Colonic mucosa (tissue), 4 donors: ENCODE measurements at regions not wholly inside any gene's neighbourhood (a gene's known extent, or its start where the extent isn't known, plus 50 kb on each side); places are given as distances from the start of the nearest gene placed in this dataset.

Experiments
- DNase-seq: peaks from one replicate; pipeline ENCODE4 v3.0.0-alpha.2; 2020
- H3K27ac ChIP-seq: fragments of 200-600 bp; one replicate; pipeline ENCODE4 v1.8.0; 2021
- H3K27me3 ChIP-seq: fragments of 200-600 bp; one replicate; pipeline ENCODE4 v1.8.0; 2021
- H3K36me3 ChIP-seq: fragments of 200-600 bp; one replicate; pipeline ENCODE4 v1.8.0; 2021
- H3K4me1 ChIP-seq: fragments of 200-600 bp; one replicate; pipeline ENCODE4 v1.8.0; 2021; ENCODE audit warnings: mild to moderate bottlenecking
- H3K4me3 ChIP-seq: fragments of 200-600 bp; one replicate; pipeline ENCODE4 v1.8.0; 2021
- H3K9ac ChIP-seq, 2 donors: one replicate each; pipeline ENCODE4 v1.7.0; 2013; ENCODE audit warnings: control low read depth in 2 of 2, low read depth in 2 of 2, low read length in 2 of 2
- H3K9me3 ChIP-seq: fragments of 200-600 bp; one replicate; pipeline ENCODE4 v1.8.0; 2021
- CTCF ChIP-seq: fragments of 200-600 bp; IDR thresholded peaks from one replicate; pipeline ENCODE4 v1.8.0; 2022; ENCODE audit warnings: antibody characterized with exemption, mild to moderate bottlenecking
- intact Hi-C: fragments of 100-400 bp; cut with DNase I; formaldehyde crosslinking; loops from one replicate; pipeline ENCODE4 v1.14.1; 2022
- donor health status: healthy.
- donor health status: DM: no; HTN: no; CAD: no.
- donor health status: DM: no; HTN: no; CAD: no.

- no peak for TF ChIP-seq CTCF
- intact Hi-C loops, result no loop called here
- no peak overlapping the region for H3K27ac ChIP-seq
Measured at GRCh38 chr4:71259280-71259679, 79.5 kb upstream of the SLC4A4 start.

GRCh38 chr4:71259911-71260331, 78.9 kb upstream of the SLC4A4 start:
- intact Hi-C loops, result no loop called here
- H3K27ac ChIP-seq, result no peak overlapping the region
- no peak overlapping the region for H3K4me3 ChIP-seq
- no peak overlapping the region for H3K9ac ChIP-seq
- no peaks in the 10 kb centered on the region for H3K36me3 ChIP-seq
- no peaks in the 10 kb centered on the region for H3K9me3 ChIP-seq
- no peaks in the 10 kb centered on the region for H3K4me1 ChIP-seq
- no peak for TF ChIP-seq CTCF
- no peak for DNase-seq
- H3K27me3 ChIP-seq, result no peaks in the 10 kb centered on the region

More at GRCh38 chr4:71259280-71259679, 79.5 kb upstream of the SLC4A4 start:
- Histone ChIP-seq H3K9ac (no peak overlapping the region), H3K27me3 (no peaks in the 10 kb centered on the region), H3K4me3 (no peak overlapping the region), H3K9me3 (no peaks in the 10 kb centered on the region), H3K36me3 (no peaks in the 10 kb centered on the region), H3K4me1 (no peaks in the 10 kb centered on the region)
- no peak for DNase-seq

DNA sequence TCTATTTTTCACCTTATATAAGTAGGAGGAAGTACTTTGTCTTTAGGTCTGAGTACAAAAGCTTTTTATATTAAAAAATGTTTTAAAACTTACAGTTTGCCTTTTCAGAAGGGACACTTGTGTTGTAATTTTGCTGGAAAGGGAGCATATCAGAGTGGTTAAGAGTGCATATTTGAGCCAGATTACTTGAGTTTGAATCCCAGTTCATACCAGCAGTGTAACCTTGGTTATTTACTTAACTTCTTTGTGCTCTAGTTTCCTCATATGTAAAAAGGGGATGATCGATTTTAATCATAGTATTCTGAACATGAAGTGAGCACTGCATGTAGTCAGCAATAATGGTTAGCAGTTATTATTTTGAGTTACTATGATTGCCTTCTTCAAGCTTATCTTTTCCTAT, 78.3 kb upstream of the SLC4A4 start:
- DNase-seq, result no peak
- Histone ChIP-seq H3K9me3 (no peaks in the 10 kb centered on the region), H3K4me1 (no peaks in the 10 kb centered on the region), H3K27me3 (no peaks in the 10 kb centered on the region), H3K9ac (no peak overlapping the region), H3K27ac (no peak overlapping the region), H3K36me3 (no peaks in the 10 kb centered on the region), H3K4me3 (no peak overlapping the region)
- TF ChIP-seq CTCF, result no peak
- intact Hi-C loops, result no loop called here

- Histone ChIP-seq H3K4me1 (no peaks in the 10 kb centered on the region), H3K4me3 (no peak overlapping the region), H3K9me3 (no peaks in the 10 kb centered on the region), H3K36me3 (no peaks in the 10 kb centered on the region), H3K9ac (no peak overlapping the region), H3K27ac (no peak overlapping the region), H3K27me3 (no peaks in the 10 kb centered on the region)
- DNase-seq, result no peak
- TF ChIP-seq CTCF, result no peak
- intact Hi-C loops, result no loop called here
Measured at GRCh38 chr4:71261001-71261400, 77.8 kb upstream of the SLC4A4 start.

GRCh38 chr4:71261633-71262121, 77.1 kb upstream of the SLC4A4 start:
- H3K27ac ChIP-seq, result no peak overlapping the region

More at GRCh38 chr4:71261633-71262121, 77.1 kb upstream of the SLC4A4 start:
- intact Hi-C loops, result no loop called here
- H3K9me3 ChIP-seq, result no peaks in the 10 kb centered on the region
- H3K36me3 ChIP-seq, result no peaks in the 10 kb centered on the region
- H3K9ac ChIP-seq, result no peak overlapping the region
- H3K27me3 ChIP-seq, result no peaks in the 10 kb centered on the region
- no peak overlapping the region for H3K4me3 ChIP-seq
- no peaks in the 10 kb centered on the region for H3K4me1 ChIP-seq
- TF ChIP-seq CTCF, result no peak
- no peak for DNase-seq
